ENCODE measurements at regions not wholly inside any gene's neighbourhood (a gene's known extent, or its start where the extent isn't known, plus 50 kb on each side); places are given as distances from the start of the nearest gene placed in this dataset.

DNA sequence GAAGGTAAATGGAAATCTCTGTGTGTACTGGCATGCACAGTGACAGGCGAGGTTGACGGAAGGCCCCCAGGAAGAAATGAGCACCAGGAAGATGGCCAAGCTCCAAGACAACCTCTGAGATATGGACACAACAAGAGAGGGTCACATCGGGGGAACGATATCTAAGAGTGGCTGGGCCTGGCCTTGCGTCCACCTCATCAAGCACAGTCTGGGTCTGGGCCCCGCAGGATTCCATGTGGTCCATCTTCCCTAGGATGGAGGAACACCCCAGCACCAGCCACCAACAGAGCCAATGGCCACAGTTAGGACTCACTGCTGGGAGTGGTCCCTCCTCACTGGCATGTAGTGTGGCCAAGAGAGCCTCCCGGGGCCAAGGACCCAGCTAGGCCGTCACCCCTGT lies 272.6 kb upstream of the AGTR2 start:
- intact Hi-C loops (cut with DNase I), result no loop called here
- ATAC-seq (no peak), DNase-seq (no peak)
- TF ChIP-seq, protein P1, sequence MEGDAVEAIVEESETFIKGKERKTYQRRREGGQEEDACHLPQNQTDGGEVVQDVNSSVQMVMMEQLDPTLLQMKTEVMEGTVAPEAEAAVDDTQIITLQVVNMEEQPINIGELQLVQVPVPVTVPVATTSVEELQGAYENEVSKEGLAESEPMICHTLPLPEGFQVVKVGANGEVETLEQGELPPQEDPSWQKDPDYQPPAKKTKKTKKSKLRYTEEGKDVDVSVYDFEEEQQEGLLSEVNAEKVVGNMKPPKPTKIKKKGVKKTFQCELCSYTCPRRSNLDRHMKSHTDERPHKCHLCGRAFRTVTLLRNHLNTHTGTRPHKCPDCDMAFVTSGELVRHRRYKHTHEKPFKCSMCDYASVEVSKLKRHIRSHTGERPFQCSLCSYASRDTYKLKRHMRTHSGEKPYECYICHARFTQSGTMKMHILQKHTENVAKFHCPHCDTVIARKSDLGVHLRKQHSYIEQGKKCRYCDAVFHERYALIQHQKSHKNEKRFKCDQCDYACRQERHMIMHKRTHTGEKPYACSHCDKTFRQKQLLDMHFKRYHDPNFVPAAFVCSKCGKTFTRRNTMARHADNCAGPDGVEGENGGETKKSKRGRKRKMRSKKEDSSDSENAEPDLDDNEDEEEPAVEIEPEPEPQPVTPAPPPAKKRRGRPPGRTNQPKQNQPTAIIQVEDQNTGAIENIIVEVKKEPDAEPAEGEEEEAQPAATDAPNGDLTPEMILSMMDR (IDR thresholded peaks at IDR 0.05), result no peak
- H3K27me3 ChIP-seq, result no peaks in the 10 kb centered on the region
- H3K27ac ChIP-seq, result no peak overlapping the region
- no peak overlapping the region for H3K4me3 ChIP-seq
- no peaks in the 10 kb centered on the region for H3K4me1 ChIP-seq
- H3K9me3 ChIP-seq, result no peaks in the 10 kb centered on the region
- no peaks in the 10 kb centered on the region for H3K36me3 ChIP-seq

DNA sequence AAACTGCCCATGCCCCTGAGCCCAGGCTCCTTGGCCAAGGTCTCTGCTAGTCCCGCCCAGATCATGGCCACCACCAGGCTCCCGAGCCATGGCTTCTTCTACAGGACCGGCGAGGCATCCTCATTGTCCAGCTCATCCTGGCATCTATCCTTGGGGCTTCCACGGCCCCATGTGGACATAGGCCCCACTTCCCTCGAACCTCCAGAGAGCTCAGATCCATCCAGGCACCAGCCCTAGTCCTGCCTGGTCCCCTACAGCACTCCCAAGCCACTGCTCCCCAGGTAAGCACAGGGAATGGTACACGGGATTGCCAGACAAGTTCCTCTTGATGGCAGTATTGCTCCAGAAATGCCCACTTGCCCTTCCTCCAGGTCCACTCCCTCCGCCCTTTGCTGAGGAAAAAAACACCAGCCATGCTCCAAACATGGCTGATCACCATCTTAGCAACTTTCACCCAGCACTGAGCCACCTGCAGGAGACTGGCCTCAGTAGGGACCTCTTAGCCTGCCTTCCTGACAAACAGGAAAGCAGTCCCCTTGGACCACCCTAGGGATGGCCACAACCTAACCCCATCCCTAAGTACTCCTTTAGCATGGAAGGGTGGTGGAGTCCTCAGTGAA lies 272.1 kb upstream of the AGTR2 start:
- DNase-seq, result peak in 1 of 4 donors; percentile 66
- H3K36me3 ChIP-seq, result no peaks in the 10 kb centered on the region
- H3K4me1 ChIP-seq, result no peaks in the 10 kb centered on the region
- H3K27ac ChIP-seq, result no peak overlapping the region
- no peaks in the 10 kb centered on the region for H3K9me3 ChIP-seq
- H3K27me3 ChIP-seq, result no peaks in the 10 kb centered on the region
- TF ChIP-seq, protein P1 (IDR thresholded peaks at IDR 0.05), result no peak
- intact Hi-C loops (cut with DNase I), result no loop called here
- ATAC-seq, result peak; percentile 75
- H3K4me3 ChIP-seq, result no peak overlapping the region

DNA sequence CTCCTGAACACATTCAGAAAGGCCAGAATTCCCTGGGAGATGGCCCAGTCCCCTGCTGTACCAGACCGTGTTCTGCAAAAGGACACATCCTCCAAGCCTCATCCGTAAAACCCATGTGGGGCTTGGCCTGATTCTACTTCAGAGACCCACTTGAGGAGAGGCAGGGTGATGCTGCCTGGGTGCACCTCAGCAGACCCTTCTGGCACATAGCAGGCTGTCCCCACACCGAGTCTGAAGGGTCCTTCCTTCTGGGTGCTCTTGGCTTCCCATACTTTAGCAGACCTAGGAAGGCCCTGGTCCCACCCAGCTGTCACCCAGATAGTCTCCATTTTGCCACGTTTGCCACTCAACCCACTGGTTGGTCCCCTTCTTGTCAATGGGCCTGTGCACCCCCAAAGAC lies 270.1 kb upstream of the AGTR2 start:
- H3K27me3 ChIP-seq, result no peaks in the 10 kb centered on the region
- ATAC-seq, result no peak

DNA sequence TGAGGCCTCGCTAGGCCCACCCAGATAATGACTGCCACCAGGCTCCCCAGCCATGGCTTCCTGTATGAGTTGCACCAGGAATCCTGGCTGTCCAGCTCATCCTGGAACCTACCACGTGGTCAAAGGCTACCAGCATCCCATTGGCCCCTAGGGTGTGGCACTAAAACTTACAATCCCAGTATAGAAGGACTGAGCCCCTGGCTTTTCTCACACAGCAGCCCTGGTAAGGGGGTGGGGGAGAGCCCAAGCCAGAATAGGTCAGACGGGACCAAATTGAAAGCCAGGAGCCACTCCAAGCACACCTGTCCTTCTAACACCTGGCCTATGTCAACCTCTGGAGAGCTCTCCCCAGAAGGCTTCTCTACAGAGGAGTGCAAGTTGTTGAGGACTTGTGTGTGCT lies 269.3 kb upstream of the AGTR2 start:
- no peak for DNase-seq

More for the DNA sequence above, 270.1 kb upstream of the AGTR2 start:
- H3K9me3 ChIP-seq, result no peaks in the 10 kb centered on the region
- H3K36me3 ChIP-seq, result no peaks in the 10 kb centered on the region
- TF ChIP-seq, protein P1 (IDR thresholded peaks at IDR 0.05), result no peak
- H3K27ac ChIP-seq, result no peak overlapping the region
- intact Hi-C loops (cut with DNase I), result no loop called here
- no peak overlapping the region for H3K4me3 ChIP-seq
- no peaks in the 10 kb centered on the region for H3K4me1 ChIP-seq
- DNase-seq, result no peak

DNA sequence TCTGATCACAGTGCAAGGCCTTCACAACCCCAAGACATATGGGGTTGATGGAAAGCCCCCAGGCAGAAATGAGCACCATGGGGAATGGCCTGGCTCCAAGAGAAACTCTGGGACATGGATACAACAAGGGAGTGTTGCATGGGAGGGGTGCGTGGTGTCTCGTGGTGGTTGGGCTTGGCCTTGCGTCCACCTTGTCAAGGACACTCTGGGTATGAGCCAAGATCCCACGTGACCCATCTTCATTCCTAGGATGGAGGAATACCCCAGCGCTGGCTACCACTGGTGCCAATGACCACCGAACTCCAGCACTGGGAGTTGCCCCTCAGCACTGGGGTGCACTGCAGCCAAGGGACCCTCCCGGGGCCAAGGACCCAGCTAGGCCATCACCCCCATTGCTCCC lies 267.5 kb upstream of the AGTR2 start:
- no peaks in the 10 kb centered on the region for H3K9me3 ChIP-seq
- H3K27me3 ChIP-seq, result peaks cover 0 to 7% of the 10 kb centered on the region in 2 donors
- H3K36me3 ChIP-seq, result no peaks in the 10 kb centered on the region
- no peak overlapping the region for H3K4me3 ChIP-seq
- DNase-seq (no peak), ATAC-seq (no peak)
- no peaks in the 10 kb centered on the region for H3K4me1 ChIP-seq
- TF ChIP-seq, protein P1 (IDR thresholded peaks at IDR 0.05), result no peak
- intact Hi-C loops (cut with DNase I), result no loop called here
- no peak overlapping the region for H3K27ac ChIP-seq

More for the DNA sequence above, 269.3 kb upstream of the AGTR2 start:
- intact Hi-C loops (cut with DNase I), result no loop called here
- H3K4me1 ChIP-seq, result no peaks in the 10 kb centered on the region
- no peak for ATAC-seq
- TF ChIP-seq, protein P1 (IDR thresholded peaks at IDR 0.05), result no peak
- peaks cover 0 to 6% of the 10 kb centered on the region in 2 donors for H3K27me3 ChIP-seq
- H3K27ac ChIP-seq, result no peak overlapping the region
- H3K36me3 ChIP-seq, result no peaks in the 10 kb centered on the region
- H3K9me3 ChIP-seq, result no peaks in the 10 kb centered on the region
- H3K4me3 ChIP-seq, result no peak overlapping the region
